Activated T-helper 1 cell treated with anti-CD3 and anti-CD28 coated beads, Interleukin-12 subunit alpha, Interleukin-12 subunit beta, Interleukin-2, Interleukin-4 antibody, amounts not matched to agents 30 ng/mL and 10 ng/mL and 1 ng/mL, durations not matched to agents 14 hours and 24 hours and 36 hours (primary cell): ENCODE measurements at regions not wholly inside any gene's neighbourhood (a gene's known extent, or its start where the extent isn't known, plus 50 kb on each side); places are given as distances from the start of the nearest gene placed in this dataset.
"Not testable (repeated sequence)": the region's sequence is repeated elsewhere in the genome, so short reads cannot be mapped to it uniquely, and the experiment has no call there.

Experiments
- DNase-seq: peaks from one replicate; pipeline ENCODE4 v3.0.0; 2021; ENCODE audit warnings: low spot score
- H3K27ac Mint-ChIP-seq: one replicate; pipeline ENCODE4 v1.8.0; 2021; ENCODE audit warnings: mild to moderate bottlenecking, mixed read lengths
- H3K27me3 Mint-ChIP-seq: one replicate; pipeline ENCODE4 v1.8.0; 2022; ENCODE audit warnings: mild to moderate bottlenecking, moderate library complexity, mixed read lengths; ENCODE audit not compliant: insufficient read depth
- H3K36me3 Mint-ChIP-seq: one replicate; pipeline ENCODE4 v1.8.0; 2021; ENCODE audit warnings: low read depth, mixed read lengths
- H3K4me1 Mint-ChIP-seq: one replicate; pipeline ENCODE4 v1.8.0; 2021; ENCODE audit warnings: low read depth, mixed read lengths
- H3K4me3 Mint-ChIP-seq: one replicate; pipeline ENCODE4 v1.8.0; 2021; ENCODE audit warnings: mild to moderate bottlenecking, moderate library complexity, mixed read lengths
- H3K9me3 Mint-ChIP-seq: one replicate; pipeline ENCODE4 v1.8.0; 2021; ENCODE audit warnings: mixed read lengths
- intact Hi-C: fragments of 100-400 bp; cut with micrococcal nuclease; formaldehyde crosslinking; loops from one replicate; pipeline ENCODE4 v1.15.1; 2024

- intact Hi-C loops, result not testable (repeated sequence)
These were observed 209.2 kb downstream of the SPRY1 start for GRCh38 chr4:123605797-123606196.

GRCh38 chr4:123606336-123606735, 209.7 kb downstream of the SPRY1 start:
- intact Hi-C loops, result no loop called here
- Mint-ChIP-seq H3K4me1 (peaks cover 31% of the 10 kb centered on the region), H3K4me3 (no peak overlapping the region), H3K27ac (peak overlapping the region; percentile 72), H3K36me3 (peaks cover 8% of the 10 kb centered on the region), H3K9me3 (no peaks in the 10 kb centered on the region), H3K27me3 (peaks cover 2% of the 10 kb centered on the region)
- no peak for DNase-seq

More at GRCh38 chr4:123605797-123606196, 209.2 kb downstream of the SPRY1 start:
- H3K36me3 Mint-ChIP-seq, H3K4me3 Mint-ChIP-seq, H3K27ac Mint-ChIP-seq, DNase-seq, H3K9me3 Mint-ChIP-seq, H3K27me3 Mint-ChIP-seq: not testable (repeated sequence)
- H3K4me1 Mint-ChIP-seq, result peaks cover 36% of the 10 kb centered on the region

GRCh38 chr4:123606946-123607542, 210.4 kb downstream of the SPRY1 start:
- H3K27me3 Mint-ChIP-seq, result peaks cover 2% of the 10 kb centered on the region
- intact Hi-C loops, result no loop called here
- no peaks in the 10 kb centered on the region for H3K9me3 Mint-ChIP-seq
- H3K4me3 Mint-ChIP-seq, result peak overlapping the region; percentile 31
- H3K27ac Mint-ChIP-seq, result peak overlapping the region; percentile 70
- peaks cover 25% of the 10 kb centered on the region for H3K4me1 Mint-ChIP-seq
- H3K36me3 Mint-ChIP-seq, result peaks cover 9% of the 10 kb centered on the region
- no peak for DNase-seq

GRCh38 chr4:123609829-123610228, 213.2 kb downstream of the SPRY1 start:
- Mint-ChIP-seq H3K27me3 (peaks cover 2% of the 10 kb centered on the region), H3K4me3 (no peak overlapping the region), H3K27ac (no peak overlapping the region), H3K36me3 (peaks cover 4% of the 10 kb centered on the region), H3K4me1 (peaks cover 21% of the 10 kb centered on the region), H3K9me3 (no peaks in the 10 kb centered on the region)
- DNase-seq, result no peak
- intact Hi-C loops, result no loop called here

GRCh38 chr4:123613586-123614344, 217.2 kb downstream of the SPRY1 start:
- H3K36me3 Mint-ChIP-seq, result peaks cover 3% of the 10 kb centered on the region
- H3K4me3 Mint-ChIP-seq, result no peak overlapping the region
- peaks cover 2% of the 10 kb centered on the region for H3K27me3 Mint-ChIP-seq
- peaks cover 13% of the 10 kb centered on the region for H3K4me1 Mint-ChIP-seq
- no peaks in the 10 kb centered on the region for H3K9me3 Mint-ChIP-seq
- intact Hi-C loops, result no loop called here
- no peak for DNase-seq
- H3K27ac Mint-ChIP-seq, result no peak overlapping the region

- Mint-ChIP-seq H3K27ac (no peak overlapping the region), H3K4me3 (no peak overlapping the region), H3K9me3 (no peaks in the 10 kb centered on the region), H3K4me1 (peaks cover 13% of the 10 kb centered on the region), H3K36me3 (peaks cover 5% of the 10 kb centered on the region), H3K27me3 (peaks cover 4% of the 10 kb centered on the region)
- intact Hi-C loops, result no loop called here
- no peak for DNase-seq
These were observed 219.3 kb downstream of the SPRY1 start for GRCh38 chr4:123615901-123616300.

GRCh38 chr4:123616951-123617461, 220.4 kb downstream of the SPRY1 start:
- peaks cover 20% of the 10 kb centered on the region for H3K4me1 Mint-ChIP-seq
- peak; percentile 29 for DNase-seq
- H3K4me3 Mint-ChIP-seq, result no peak overlapping the region
- H3K27ac Mint-ChIP-seq, result no peak overlapping the region
- intact Hi-C loops, result no loop called here
- no peaks in the 10 kb centered on the region for H3K9me3 Mint-ChIP-seq
- peaks cover 4% of the 10 kb centered on the region for H3K27me3 Mint-ChIP-seq
- peaks cover 5% of the 10 kb centered on the region for H3K36me3 Mint-ChIP-seq

- Mint-ChIP-seq H3K4me1 (peaks cover 20% of the 10 kb centered on the region), H3K27ac (no peak overlapping the region), H3K36me3 (peaks cover 5% of the 10 kb centered on the region), H3K4me3 (no peak overlapping the region), H3K9me3 (no peaks in the 10 kb centered on the region), H3K27me3 (peaks cover 4% of the 10 kb centered on the region)
- no peak for DNase-seq
- intact Hi-C loops, result no loop called here
These were observed 221.2 kb downstream of the SPRY1 start for GRCh38 chr4:123617791-123618190.

GRCh38 chr4:123618606-123619005, 222.0 kb downstream of the SPRY1 start:
- Mint-ChIP-seq H3K27me3 (peaks cover 4% of the 10 kb centered on the region), H3K4me3 (no peak overlapping the region), H3K27ac (no peak overlapping the region), H3K9me3 (no peaks in the 10 kb centered on the region), H3K4me1 (peaks cover 20% of the 10 kb centered on the region), H3K36me3 (peaks cover 5% of the 10 kb centered on the region)
- intact Hi-C loops, result no loop called here
- DNase-seq, result no peak

- H3K9me3 Mint-ChIP-seq, result no peaks in the 10 kb centered on the region
- H3K27me3 Mint-ChIP-seq, result peaks cover 4% of the 10 kb centered on the region
- intact Hi-C loops, result no loop called here
- H3K27ac Mint-ChIP-seq, result no peak overlapping the region
- no peak overlapping the region for H3K4me3 Mint-ChIP-seq
- H3K4me1 Mint-ChIP-seq, result peaks cover 20% of the 10 kb centered on the region
- no peak for DNase-seq
- H3K36me3 Mint-ChIP-seq, result peaks cover 5% of the 10 kb centered on the region
These were observed 222.7 kb downstream of the SPRY1 start for GRCh38 chr4:123619326-123619725.

GRCh38 chr4:123619895-123620294, 223.3 kb downstream of the SPRY1 start:
- no peak overlapping the region for H3K4me3 Mint-ChIP-seq
- peaks cover 5% of the 10 kb centered on the region for H3K36me3 Mint-ChIP-seq
- no peak overlapping the region for H3K27ac Mint-ChIP-seq
- peaks cover 25% of the 10 kb centered on the region for H3K4me1 Mint-ChIP-seq
- intact Hi-C loops, result no loop called here
- peaks cover 3% of the 10 kb centered on the region for H3K9me3 Mint-ChIP-seq
- no peak for DNase-seq
- peaks cover 7% of the 10 kb centered on the region for H3K27me3 Mint-ChIP-seq

GRCh38 chr4:123621072-123621705, 224.6 kb downstream of the SPRY1 start:
- Mint-ChIP-seq H3K4me1 (peaks cover 29% of the 10 kb centered on the region), H3K27me3 (peaks cover 9% of the 10 kb centered on the region), H3K9me3 (peaks cover 3% of the 10 kb centered on the region), H3K4me3 (no peak overlapping the region), H3K36me3 (peaks cover 5% of the 10 kb centered on the region), H3K27ac (no peak overlapping the region)
- intact Hi-C loops, result no loop called here
- no peak for DNase-seq

GRCh38 chr4:123622572-123622971, 226.0 kb downstream of the SPRY1 start:
- DNase-seq, result no peak
- intact Hi-C loops, result no loop called here
- H3K36me3 Mint-ChIP-seq, result peaks cover 5% of the 10 kb centered on the region
- no peak overlapping the region for H3K4me3 Mint-ChIP-seq
- no peak overlapping the region for H3K27ac Mint-ChIP-seq
- peaks cover 3% of the 10 kb centered on the region for H3K9me3 Mint-ChIP-seq
- peaks cover 16% of the 10 kb centered on the region for H3K27me3 Mint-ChIP-seq
- H3K4me1 Mint-ChIP-seq, result peaks cover 16% of the 10 kb centered on the region
